Neural crest cell (in vitro differentiated cells): ENCODE measurements at regions not wholly inside any gene's neighbourhood (a gene's known extent, or its start where the extent isn't known, plus 50 kb on each side); places are given as distances from the start of the nearest gene placed in this dataset.
"Not testable (repeated sequence)": the region's sequence is repeated elsewhere in the genome, so short reads cannot be mapped to it uniquely, and the experiment has no call there.

ENCODE experiments used
- DNase-seq: peaks from one replicate; pipeline ENCODE4 v3.0.0; 2021; ENCODE audit warnings: low read depth, mixed read lengths, low spot score
- H3K27ac Mint-ChIP-seq: one replicate; pipeline ENCODE4 v1.8.0; 2021; ENCODE audit warnings: mild to moderate bottlenecking, mixed read lengths; ENCODE audit not compliant: unreplicated experiment
- H3K27me3 Mint-ChIP-seq: 2 replicates; pipeline ENCODE4 v1.8.0; 2021; ENCODE audit warnings: low read depth, mild to moderate bottlenecking, mixed read lengths
- H3K36me3 Mint-ChIP-seq: 2 replicates; pipeline ENCODE4 v1.8.0; 2021; ENCODE audit warnings: low read depth, mild to moderate bottlenecking, mixed read lengths
- H3K4me1 Mint-ChIP-seq: 2 replicates; pipeline ENCODE4 v1.8.0; 2021; ENCODE audit warnings: mixed read lengths
- H3K4me3 Mint-ChIP-seq: one replicate; pipeline ENCODE4 v1.8.0; 2021; ENCODE audit warnings: mild to moderate bottlenecking, mixed read lengths
- H3K9me3 Mint-ChIP-seq: 2 replicates; pipeline ENCODE4 v1.8.0; 2021; ENCODE audit warnings: mixed read lengths
- TF ChIP-seq, protein P1 (sequence below): fragments of 200-600 bp; sonication (generic); conservative IDR thresholded peaks from 2 replicates; pipeline ENCODE4 v1.5.0; 2021; ENCODE audit warnings: antibody characterized with exemption, mild to moderate bottlenecking

DNA sequence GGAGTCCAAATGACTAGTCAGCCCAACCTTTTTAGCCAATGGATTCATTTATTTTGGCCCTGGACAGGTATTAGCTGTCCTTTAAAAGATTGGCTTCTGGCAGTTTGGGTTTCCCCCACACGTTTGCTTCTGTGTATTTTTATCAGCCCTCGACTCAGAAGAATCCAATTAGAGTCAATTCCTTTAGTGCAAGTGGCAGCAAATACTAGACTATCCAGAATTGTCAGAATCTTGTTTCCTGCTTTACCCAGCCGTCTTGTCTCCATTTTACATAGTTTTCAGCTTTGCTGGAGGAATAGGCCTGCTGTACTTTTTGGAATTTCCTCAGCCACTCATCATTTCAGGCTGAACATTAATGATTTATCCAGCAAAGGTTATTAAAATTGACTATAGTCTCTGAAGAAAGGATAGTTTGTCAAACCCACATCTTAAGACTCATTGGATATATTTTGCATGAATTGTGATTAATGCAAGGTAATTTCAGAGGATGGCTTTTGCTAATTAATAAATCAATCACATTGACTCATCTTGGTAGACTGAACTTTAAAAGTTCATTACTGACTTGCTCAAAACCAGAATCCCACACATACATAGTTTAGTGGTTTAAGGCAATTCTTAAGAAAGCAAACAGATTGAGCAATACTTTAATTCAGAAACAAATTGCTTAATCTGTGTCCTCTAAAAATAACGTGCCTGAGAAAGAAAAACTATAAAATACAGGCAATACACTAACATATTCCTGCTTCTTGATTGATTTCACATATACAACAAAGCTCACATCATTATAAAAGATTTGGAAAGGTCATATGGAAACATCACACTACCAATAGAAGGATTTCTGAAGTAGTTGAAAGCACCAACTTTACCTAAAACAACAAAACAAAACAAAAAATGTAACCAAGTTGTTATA, 62.9 kb upstream of the ZNF217 start:
- Mint-ChIP-seq H3K36me3 (no peaks in the 10 kb centered on the region), H3K27me3 (no peaks in the 10 kb centered on the region), H3K9me3 (no peaks in the 10 kb centered on the region), H3K27ac (no peak overlapping the region), H3K4me1 (peaks cover 43% of the 10 kb centered on the region), H3K4me3 (no peak overlapping the region)
- TF ChIP-seq, protein P1, sequence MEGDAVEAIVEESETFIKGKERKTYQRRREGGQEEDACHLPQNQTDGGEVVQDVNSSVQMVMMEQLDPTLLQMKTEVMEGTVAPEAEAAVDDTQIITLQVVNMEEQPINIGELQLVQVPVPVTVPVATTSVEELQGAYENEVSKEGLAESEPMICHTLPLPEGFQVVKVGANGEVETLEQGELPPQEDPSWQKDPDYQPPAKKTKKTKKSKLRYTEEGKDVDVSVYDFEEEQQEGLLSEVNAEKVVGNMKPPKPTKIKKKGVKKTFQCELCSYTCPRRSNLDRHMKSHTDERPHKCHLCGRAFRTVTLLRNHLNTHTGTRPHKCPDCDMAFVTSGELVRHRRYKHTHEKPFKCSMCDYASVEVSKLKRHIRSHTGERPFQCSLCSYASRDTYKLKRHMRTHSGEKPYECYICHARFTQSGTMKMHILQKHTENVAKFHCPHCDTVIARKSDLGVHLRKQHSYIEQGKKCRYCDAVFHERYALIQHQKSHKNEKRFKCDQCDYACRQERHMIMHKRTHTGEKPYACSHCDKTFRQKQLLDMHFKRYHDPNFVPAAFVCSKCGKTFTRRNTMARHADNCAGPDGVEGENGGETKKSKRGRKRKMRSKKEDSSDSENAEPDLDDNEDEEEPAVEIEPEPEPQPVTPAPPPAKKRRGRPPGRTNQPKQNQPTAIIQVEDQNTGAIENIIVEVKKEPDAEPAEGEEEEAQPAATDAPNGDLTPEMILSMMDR, result no peak
- DNase-seq, result no peak

DNA sequence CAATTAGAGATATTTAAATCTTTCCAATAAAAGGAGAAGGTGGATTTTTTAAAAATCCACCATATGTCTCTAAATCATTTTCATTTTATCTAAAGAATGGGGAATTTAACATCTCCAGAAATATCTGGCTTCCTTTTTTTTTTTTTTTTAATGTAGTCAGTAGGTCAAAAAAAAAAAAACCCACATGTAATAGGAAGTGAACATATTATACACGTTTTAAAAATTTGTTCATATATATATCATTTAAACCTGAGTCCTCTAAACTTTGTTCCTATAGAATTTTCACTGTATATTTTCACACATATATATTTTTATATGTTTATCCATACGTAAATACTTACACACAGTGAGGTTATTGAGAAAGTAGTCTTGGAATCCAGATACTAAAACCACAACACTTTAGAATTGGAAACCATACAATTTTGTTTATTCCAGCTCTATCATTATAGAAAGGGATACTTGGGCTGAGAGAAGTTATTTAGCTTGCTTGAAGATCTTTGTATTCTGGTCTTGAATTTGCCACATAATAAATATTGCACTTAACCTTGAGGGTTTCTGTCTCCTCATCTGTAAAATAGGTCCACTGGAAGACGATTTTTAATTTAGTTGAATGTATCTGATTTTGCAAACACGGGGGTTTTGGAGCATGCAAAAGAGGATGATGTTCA, 62.1 kb upstream of the ZNF217 start:
- Mint-ChIP-seq H3K4me1 (peaks cover 35% of the 10 kb centered on the region), H3K27ac (no peak overlapping the region), H3K4me3 (no peak overlapping the region), H3K27me3 (no peaks in the 10 kb centered on the region), H3K9me3 (no peaks in the 10 kb centered on the region), H3K36me3 (no peaks in the 10 kb centered on the region)
- TF ChIP-seq, protein P1, result no peak
- DNase-seq, result no peak

DNA sequence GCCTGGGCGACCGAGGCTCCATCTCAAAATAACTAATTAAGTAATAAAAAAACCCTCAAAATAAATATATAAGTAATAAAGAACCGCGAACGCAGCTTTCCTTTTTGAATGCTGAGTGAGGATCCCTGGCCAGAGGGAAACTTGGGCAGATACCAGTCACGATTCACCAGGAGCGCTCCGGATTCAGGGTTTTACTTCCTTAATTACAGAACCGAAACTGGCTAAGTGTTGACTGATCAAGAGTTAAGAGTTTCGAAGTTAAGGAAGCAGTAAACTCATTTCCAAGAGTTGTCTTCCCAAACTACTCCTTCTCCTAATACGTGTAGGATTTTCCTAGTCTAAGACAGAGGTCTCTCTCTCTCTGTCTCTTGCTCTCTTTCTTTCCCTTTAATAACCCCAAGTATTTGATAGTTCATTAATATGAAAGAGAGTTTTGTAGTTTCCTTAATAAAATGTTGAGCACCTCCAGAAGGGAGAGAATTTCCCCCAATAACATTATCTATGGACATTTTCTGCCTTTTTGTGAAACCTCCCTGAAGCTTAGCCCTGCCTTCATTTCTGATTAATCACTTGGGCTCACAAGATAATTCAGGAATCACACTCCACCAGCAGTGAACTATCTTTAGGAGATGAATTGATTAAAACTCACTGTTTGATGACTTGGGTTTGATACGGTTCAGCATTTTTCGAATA, 61.4 kb upstream of the ZNF217 start:
- Mint-ChIP-seq H3K36me3 (no peaks in the 10 kb centered on the region), H3K27me3 (no peaks in the 10 kb centered on the region), H3K9me3 (no peaks in the 10 kb centered on the region), H3K4me3 (no peak overlapping the region), H3K4me1 (peaks cover 30% of the 10 kb centered on the region), H3K27ac (no peak overlapping the region)
- TF ChIP-seq, protein P1, result no peak
- no peak for DNase-seq

DNA sequence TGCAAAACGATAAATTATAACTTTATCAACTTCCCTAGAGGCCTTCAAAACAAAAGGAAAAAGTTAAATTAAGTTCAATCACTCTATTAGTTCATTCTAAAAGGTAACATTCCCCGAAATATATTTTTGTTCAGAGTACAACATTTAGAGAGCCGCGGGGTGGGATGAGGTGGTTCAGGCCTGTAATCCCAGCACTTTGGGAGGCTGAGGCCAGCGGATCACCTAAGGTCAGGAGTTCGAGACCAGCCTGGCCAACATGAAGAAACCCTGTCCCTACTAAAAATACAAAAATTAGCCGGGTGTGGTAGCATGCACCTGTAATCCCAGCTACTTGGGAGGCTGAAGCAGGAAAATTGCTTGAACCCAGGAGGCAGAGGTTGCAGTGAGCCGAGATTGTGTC, 60.9 kb upstream of the ZNF217 start:
- not testable (repeated sequence) for H3K9me3 Mint-ChIP-seq, H3K27me3 Mint-ChIP-seq, DNase-seq, H3K36me3 Mint-ChIP-seq, H3K4me3 Mint-ChIP-seq, H3K27ac Mint-ChIP-seq
- peaks cover 30% of the 10 kb centered on the region for H3K4me1 Mint-ChIP-seq

DNA sequence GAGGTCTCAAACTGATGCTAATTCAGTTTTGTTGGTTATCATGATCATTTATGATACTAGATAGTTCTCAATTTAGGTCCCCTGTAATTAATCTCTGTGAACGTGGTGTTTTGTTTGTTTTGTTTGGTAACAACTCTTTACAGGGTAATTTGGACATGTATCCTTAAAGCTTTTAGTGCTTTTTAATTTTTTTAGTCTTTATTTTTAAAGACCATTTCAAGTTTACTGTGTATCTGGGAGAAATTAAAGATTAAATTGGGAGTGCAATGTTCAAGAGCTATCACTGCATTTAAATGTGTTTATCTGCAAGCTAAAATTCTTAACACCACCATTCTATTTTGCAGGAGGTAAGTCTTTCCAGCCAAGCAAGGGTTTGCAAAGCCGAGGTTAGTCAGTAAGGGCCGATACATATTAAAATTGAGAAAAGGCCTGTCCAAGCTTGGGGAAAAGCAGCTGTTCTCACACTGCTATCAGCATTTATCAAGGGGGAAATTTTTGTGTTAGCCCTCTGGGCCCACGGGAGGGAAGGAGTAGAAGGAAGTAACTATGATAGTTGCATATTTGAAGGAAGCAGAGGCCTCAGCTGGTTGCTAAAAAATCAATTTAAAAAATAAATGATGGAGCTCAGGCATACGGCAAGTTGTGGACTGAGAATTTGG, 59.3 kb upstream of the ZNF217 start:
- peak overlapping the region; percentile 76 for H3K27ac Mint-ChIP-seq
- H3K4me1 Mint-ChIP-seq, result peaks cover 25% of the 10 kb centered on the region
- DNase-seq, result no peak
- H3K4me3 Mint-ChIP-seq, result no peak overlapping the region
- no peaks in the 10 kb centered on the region for H3K9me3 Mint-ChIP-seq
- H3K36me3 Mint-ChIP-seq, result no peaks in the 10 kb centered on the region
- H3K27me3 Mint-ChIP-seq, result no peaks in the 10 kb centered on the region
- TF ChIP-seq, protein P1, result no peak
